HCT116 (cell line): ENCODE measurements at regions not wholly inside any gene's neighbourhood (a gene's known extent, or its start where the extent isn't known, plus 50 kb on each side); places are given as distances from the start of the nearest gene placed in this dataset.

ENCODE experiments used
- EGR1 ChIP-seq: IDR thresholded peaks from 2 replicates; pipeline ENCODE4 v1.6.1; 2012; ENCODE audit warnings: low read depth
- EZH2 ChIP-seq: fragments of 200-600 bp; sonication (generic); IDR thresholded peaks from 2 replicates; pipeline ENCODE4 v1.6.1; 2017; ENCODE audit warnings: antibody characterized with exemption, mixed run types
- POLR2A ChIP-seq: IDR thresholded peaks from 2 replicates; pipeline ENCODE4 v1.7.0; 2011; ENCODE audit warnings: borderline replicate concordance; ENCODE audit not compliant: insufficient read depth, insufficient read length; ENCODE audit errors: extremely low read depth
- POLR2AphosphoS5 ChIP-seq: IDR thresholded peaks from 2 replicates; pipeline ENCODE4 v1.6.1; 2011; ENCODE audit warnings: mild to moderate bottlenecking, low read depth, low read length, moderate library complexity
- RAD21 ChIP-seq: IDR thresholded peaks from 2 replicates; pipeline ENCODE4 v1.6.1; 2012; ENCODE audit warnings: low read depth, mild to moderate bottlenecking
- SP1 ChIP-seq: IDR thresholded peaks from 2 replicates; pipeline ENCODE4 v1.6.1; 2012; ENCODE audit warnings: low read depth
- TCF7L2 ChIP-seq: IDR thresholded peaks from 2 replicates; pipeline ENCODE4 v1.7.0; 2011; ENCODE audit warnings: borderline replicate concordance, inconsistent platforms; ENCODE audit not compliant: insufficient read depth, insufficient read length; ENCODE audit errors: extremely low read depth
- YY1 ChIP-seq: IDR thresholded peaks from 2 replicates; pipeline ENCODE4 v1.6.1; 2011; ENCODE audit warnings: low read length, low read depth, moderate library complexity, mild to moderate bottlenecking; ENCODE audit not compliant: insufficient replicate concordance; ENCODE audit errors: extremely low read depth
- ZNF274 ChIP-seq: fragments of 200-500 bp; sonication (Bioruptor generic); IDR thresholded peaks from 2 replicates; pipeline ENCODE4 v1.6.1; 2014; ENCODE audit warnings: mild to moderate bottlenecking, low read depth, low read length, inconsistent platforms
- TF ChIP-seq, protein P1 (sequence below): IDR thresholded peaks from 2 replicates; pipeline ENCODE4 v1.6.1; 2012
- TF ChIP-seq, protein P2 (sequence below): IDR thresholded peaks from 2 replicates; pipeline ENCODE4 v1.6.1; 2011; ENCODE audit warnings: mild to moderate bottlenecking, low read length, moderate library complexity; ENCODE audit not compliant: insufficient replicate concordance; ENCODE audit errors: extremely low read depth
- TF ChIP-seq, protein P3 (sequence below), 3 experiments: fragments of 200-600 bp in 1 of 3; sonication (generic) in 1 of 3; IDR thresholded peaks in 2 of 3; conservative IDR thresholded peaks in 1 of 3; 2 replicates each; pipeline ENCODE4 v1.5.1; 2012 to 2017; ENCODE audit warnings: low read depth in 2 of 3, low read length in 2 of 3, antibody characterized with exemption in 1 of 3, borderline replicate concordance in 1 of 3, control low read depth in 1 of 3, mild to moderate bottlenecking in 1 of 3, mixed read lengths in 1 of 3, mixed run types in 1 of 3, moderate library complexity in 1 of 3; ENCODE audit not compliant: insufficient read depth in 1 of 3
- TF ChIP-seq, protein P4 (sequence below): IDR thresholded peaks from 2 replicates; pipeline ENCODE4 v1.6.1; 2012
- TF ChIP-seq, protein P5 (sequence below): IDR thresholded peaks from 2 replicates; pipeline ENCODE4 v1.6.1; 2012; ENCODE audit warnings: low read depth

DNA sequence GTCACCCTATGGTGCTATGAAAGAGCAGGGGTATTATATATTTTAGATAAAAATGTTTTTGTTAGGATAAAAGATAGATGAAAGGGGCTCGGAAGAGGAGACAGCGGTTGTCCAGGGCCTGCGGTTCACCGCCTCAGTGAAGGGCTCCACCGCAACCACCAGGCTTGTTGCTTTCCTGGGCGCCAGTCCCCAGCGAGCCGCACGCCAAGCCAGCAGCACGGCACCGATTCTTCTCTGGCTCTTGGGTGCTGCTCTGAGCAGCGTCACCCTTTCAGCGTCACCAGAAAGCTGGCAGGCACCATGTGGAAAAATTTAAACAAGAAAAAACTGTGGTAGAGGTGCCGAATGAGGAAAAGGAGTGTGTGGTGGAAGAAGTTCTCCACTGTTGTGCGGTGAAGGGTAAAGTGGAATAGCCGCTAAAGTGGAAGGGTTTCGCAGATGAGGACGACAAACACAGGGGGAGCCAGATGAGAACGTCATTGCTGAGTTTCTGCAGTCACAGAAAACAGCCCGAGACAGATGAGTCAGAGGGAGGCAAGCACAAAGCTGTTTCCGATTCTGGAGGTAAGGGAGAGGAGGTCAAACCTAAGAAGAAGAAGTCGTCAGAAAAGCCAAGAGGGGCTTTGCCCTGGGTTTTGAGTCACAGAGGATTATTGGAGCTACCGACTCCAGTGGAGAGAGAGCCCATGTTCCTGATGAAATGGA, 569.2 kb downstream of the ZBBX start:
- TF ChIP-seq EZH2 (no peak), YY1 (no peak), RAD21 (no peak), POLR2A (no peak), EGR1 (no peak), TCF7L2 (no peak), POLR2AphosphoS5 (no peak), SP1 (no peak), ZNF274 (no peak)
- TF ChIP-seq, protein P1, sequence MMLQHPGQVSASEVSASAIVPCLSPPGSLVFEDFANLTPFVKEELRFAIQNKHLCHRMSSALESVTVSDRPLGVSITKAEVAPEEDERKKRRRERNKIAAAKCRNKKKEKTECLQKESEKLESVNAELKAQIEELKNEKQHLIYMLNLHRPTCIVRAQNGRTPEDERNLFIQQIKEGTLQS, result no peak
- TF ChIP-seq, protein P2, sequence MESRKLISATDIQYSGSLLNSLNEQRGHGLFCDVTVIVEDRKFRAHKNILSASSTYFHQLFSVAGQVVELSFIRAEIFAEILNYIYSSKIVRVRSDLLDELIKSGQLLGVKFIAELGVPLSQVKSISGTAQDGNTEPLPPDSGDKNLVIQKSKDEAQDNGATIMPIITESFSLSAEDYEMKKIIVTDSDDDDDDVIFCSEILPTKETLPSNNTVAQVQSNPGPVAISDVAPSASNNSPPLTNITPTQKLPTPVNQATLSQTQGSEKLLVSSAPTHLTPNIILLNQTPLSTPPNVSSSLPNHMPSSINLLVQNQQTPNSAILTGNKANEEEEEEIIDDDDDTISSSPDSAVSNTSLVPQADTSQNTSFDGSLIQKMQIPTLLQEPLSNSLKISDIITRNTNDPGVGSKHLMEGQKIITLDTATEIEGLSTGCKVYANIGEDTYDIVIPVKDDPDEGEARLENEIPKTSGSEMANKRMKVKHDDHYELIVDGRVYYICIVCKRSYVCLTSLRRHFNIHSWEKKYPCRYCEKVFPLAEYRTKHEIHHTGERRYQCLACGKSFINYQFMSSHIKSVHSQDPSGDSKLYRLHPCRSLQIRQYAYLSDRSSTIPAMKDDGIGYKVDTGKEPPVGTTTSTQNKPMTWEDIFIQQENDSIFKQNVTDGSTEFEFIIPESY, result no peak
- TF ChIP-seq, protein P3, sequence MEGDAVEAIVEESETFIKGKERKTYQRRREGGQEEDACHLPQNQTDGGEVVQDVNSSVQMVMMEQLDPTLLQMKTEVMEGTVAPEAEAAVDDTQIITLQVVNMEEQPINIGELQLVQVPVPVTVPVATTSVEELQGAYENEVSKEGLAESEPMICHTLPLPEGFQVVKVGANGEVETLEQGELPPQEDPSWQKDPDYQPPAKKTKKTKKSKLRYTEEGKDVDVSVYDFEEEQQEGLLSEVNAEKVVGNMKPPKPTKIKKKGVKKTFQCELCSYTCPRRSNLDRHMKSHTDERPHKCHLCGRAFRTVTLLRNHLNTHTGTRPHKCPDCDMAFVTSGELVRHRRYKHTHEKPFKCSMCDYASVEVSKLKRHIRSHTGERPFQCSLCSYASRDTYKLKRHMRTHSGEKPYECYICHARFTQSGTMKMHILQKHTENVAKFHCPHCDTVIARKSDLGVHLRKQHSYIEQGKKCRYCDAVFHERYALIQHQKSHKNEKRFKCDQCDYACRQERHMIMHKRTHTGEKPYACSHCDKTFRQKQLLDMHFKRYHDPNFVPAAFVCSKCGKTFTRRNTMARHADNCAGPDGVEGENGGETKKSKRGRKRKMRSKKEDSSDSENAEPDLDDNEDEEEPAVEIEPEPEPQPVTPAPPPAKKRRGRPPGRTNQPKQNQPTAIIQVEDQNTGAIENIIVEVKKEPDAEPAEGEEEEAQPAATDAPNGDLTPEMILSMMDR (IDR thresholded peaks at IDR 0.05 in 2 of 3, conservative IDR thresholded peaks at IDR 0.05 in 1 of 3; ENCODE audit: borderline replicate concordance in 1 of 3, insufficient read depth in 1 of 3, low read depth in 2 of 3, low read length in 2 of 3), result no peak
- TF ChIP-seq, protein P4, sequence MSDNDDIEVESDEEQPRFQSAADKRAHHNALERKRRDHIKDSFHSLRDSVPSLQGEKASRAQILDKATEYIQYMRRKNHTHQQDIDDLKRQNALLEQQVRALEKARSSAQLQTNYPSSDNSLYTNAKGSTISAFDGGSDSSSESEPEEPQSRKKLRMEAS, result no peak
- TF ChIP-seq, protein P5, sequence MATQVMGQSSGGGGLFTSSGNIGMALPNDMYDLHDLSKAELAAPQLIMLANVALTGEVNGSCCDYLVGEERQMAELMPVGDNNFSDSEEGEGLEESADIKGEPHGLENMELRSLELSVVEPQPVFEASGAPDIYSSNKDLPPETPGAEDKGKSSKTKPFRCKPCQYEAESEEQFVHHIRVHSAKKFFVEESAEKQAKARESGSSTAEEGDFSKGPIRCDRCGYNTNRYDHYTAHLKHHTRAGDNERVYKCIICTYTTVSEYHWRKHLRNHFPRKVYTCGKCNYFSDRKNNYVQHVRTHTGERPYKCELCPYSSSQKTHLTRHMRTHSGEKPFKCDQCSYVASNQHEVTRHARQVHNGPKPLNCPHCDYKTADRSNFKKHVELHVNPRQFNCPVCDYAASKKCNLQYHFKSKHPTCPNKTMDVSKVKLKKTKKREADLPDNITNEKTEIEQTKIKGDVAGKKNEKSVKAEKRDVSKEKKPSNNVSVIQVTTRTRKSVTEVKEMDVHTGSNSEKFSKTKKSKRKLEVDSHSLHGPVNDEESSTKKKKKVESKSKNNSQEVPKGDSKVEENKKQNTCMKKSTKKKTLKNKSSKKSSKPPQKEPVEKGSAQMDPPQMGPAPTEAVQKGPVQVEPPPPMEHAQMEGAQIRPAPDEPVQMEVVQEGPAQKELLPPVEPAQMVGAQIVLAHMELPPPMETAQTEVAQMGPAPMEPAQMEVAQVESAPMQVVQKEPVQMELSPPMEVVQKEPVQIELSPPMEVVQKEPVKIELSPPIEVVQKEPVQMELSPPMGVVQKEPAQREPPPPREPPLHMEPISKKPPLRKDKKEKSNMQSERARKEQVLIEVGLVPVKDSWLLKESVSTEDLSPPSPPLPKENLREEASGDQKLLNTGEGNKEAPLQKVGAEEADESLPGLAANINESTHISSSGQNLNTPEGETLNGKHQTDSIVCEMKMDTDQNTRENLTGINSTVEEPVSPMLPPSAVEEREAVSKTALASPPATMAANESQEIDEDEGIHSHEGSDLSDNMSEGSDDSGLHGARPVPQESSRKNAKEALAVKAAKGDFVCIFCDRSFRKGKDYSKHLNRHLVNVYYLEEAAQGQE, result no peak
